ENCODE measurements at regions not wholly inside any gene's neighbourhood (a gene's known extent, or its start where the extent isn't known, plus 50 kb on each side); places are given as distances from the start of the nearest gene placed in this dataset.
"Not testable (repeated sequence)": the region's sequence is repeated elsewhere in the genome, so short reads cannot be mapped to it uniquely, and the experiment has no call there.

- no peaks in the 10 kb centered on the region for H3K4me1 Mint-ChIP-seq
- Histone ChIP-seq H3K9me3 (ENCODE audit: control insufficient read depth, insufficient read depth, low read length) (peaks cover 4% of the 10 kb centered on the region), H3K36me3 (ENCODE audit: control insufficient read depth, insufficient read depth, low read length) (no peaks in the 10 kb centered on the region), H3K27me3 (ENCODE audit: control insufficient read depth, insufficient read depth, low read length) (no peaks in the 10 kb centered on the region), H3K4me1 (ENCODE audit: control insufficient read depth, insufficient read depth, low read length) (no peaks in the 10 kb centered on the region), H3K27ac (ENCODE audit: low read length) (no peak overlapping the region), H3K4me3 (ENCODE audit: low read length) (no peak overlapping the region)
- H3K36me3 Mint-ChIP-seq, result no peaks in the 10 kb centered on the region
- H3K9me3 Mint-ChIP-seq, result peaks cover 7 to 9% of the 10 kb centered on the region in 2 donors
- TF ChIP-seq CTCF (IDR thresholded peaks at IDR 0.05), result no peak
- H3K27ac Mint-ChIP-seq, result no peak overlapping the region
- H3K4me3 Mint-ChIP-seq, result no peak overlapping the region
- 60% methylated on average over 1 of the region's 1 CpG for WGBS (ENCODE audit: insufficient coverage)
- no peaks in the 10 kb centered on the region for H3K27me3 Mint-ChIP-seq (ENCODE audit: low read depth in 2 of 2)
- no peak for ATAC-seq
- intact Hi-C loops (cut with micrococcal nuclease), result no loop called here
- DNase-seq, result no peak
Measured at GRCh38 chr6:121732641-121733040, 297.2 kb downstream of the GJA1 start.

DNA sequence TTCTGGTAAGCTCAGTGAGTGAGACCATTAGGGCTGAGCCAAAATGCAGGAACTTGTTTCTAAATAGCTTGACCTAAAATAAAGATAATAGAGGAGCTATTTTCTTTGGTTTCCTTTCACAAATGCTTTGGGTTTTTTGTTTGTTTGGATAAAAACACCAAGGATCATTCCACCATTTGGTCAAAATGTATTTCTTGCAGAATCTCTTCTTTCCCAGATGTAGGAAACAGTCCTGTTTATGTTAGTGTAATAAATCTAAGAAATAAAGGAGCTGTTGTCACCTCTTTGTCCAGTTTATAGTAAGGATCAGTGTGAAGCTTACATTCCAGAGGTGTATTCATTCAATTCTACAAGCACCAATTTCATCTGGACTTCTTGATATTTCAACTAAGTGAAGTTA, 297.8 kb downstream of the GJA1 start:
- H3K9me3 Mint-ChIP-seq, result peaks cover 9% of the 10 kb centered on the region in 2 donors
- no peaks in the 10 kb centered on the region for H3K4me1 Mint-ChIP-seq
- intact Hi-C loops (cut with micrococcal nuclease), result no loop called here
- H3K9me3 ChIP-seq (ENCODE audit: control insufficient read depth, insufficient read depth, low read length), result peaks cover 4% of the 10 kb centered on the region
- H3K36me3 ChIP-seq (ENCODE audit: control insufficient read depth, insufficient read depth, low read length), result no peaks in the 10 kb centered on the region
- H3K4me3 ChIP-seq (ENCODE audit: low read length), result no peak overlapping the region
- DNase-seq, result no peak
- H3K27me3 Mint-ChIP-seq (ENCODE audit: low read depth in 2 of 2), result no peaks in the 10 kb centered on the region
- TF ChIP-seq CTCF (IDR thresholded peaks at IDR 0.05), result no peak
- H3K4me1 ChIP-seq (ENCODE audit: control insufficient read depth, insufficient read depth, low read length), result no peaks in the 10 kb centered on the region
- H3K36me3 Mint-ChIP-seq, result no peaks in the 10 kb centered on the region
- H3K27ac Mint-ChIP-seq, result no peak overlapping the region
- H3K27ac ChIP-seq (ENCODE audit: low read length), result no peak overlapping the region
- H3K27me3 ChIP-seq (ENCODE audit: control insufficient read depth, insufficient read depth, low read length), result no peaks in the 10 kb centered on the region
- no peak for ATAC-seq
- H3K4me3 Mint-ChIP-seq, result no peak overlapping the region

GRCh38 chr6:121740188-121740587, 304.7 kb downstream of the GJA1 start:
- H3K4me3 Mint-ChIP-seq; H3K27me3 Mint-ChIP-seq (ENCODE audit: low read depth in 2 of 2); H3K4me1 ChIP-seq (ENCODE audit: control insufficient read depth, insufficient read depth, low read length); ATAC-seq; H3K4me1 Mint-ChIP-seq; H3K4me3 ChIP-seq (ENCODE audit: low read length); H3K27ac ChIP-seq (ENCODE audit: low read length); intact Hi-C loops (cut with micrococcal nuclease); H3K27ac Mint-ChIP-seq; H3K27me3 ChIP-seq (ENCODE audit: control insufficient read depth, insufficient read depth, low read length); H3K36me3 ChIP-seq (ENCODE audit: control insufficient read depth, insufficient read depth, low read length); DNase-seq; H3K9me3 ChIP-seq (ENCODE audit: control insufficient read depth, insufficient read depth, low read length); H3K36me3 Mint-ChIP-seq: not testable (repeated sequence)
- WGBS (ENCODE audit: insufficient coverage), result 87% methylated on average over 6 of the region's 6 CpGs
- H3K9me3 Mint-ChIP-seq, result peaks cover 10 to 11% of the 10 kb centered on the region in 2 donors

DNA sequence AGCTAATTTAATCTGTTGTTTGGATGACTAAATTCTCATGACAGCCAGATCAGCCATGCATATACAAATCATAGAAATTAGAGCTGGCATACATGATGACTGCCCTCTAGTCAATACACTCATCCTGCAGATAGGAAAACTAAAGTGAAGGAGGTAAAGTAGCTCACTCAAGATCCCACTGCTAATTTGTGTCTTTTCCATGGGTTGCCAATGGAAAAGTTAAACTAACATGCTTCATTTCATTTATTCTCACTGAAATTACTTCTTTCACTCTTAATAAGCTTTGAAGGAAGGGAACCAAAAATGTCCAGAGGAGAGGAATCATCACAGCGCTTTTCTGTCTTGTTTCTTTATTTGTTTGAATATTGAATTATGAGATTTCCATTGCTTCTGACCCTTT, 308.2 kb downstream of the GJA1 start:
- no peak overlapping the region for H3K27ac Mint-ChIP-seq
- Histone ChIP-seq H3K27ac (ENCODE audit: low read length) (no peak overlapping the region), H3K4me3 (ENCODE audit: low read length) (no peak overlapping the region), H3K36me3 (ENCODE audit: control insufficient read depth, insufficient read depth, low read length) (no peaks in the 10 kb centered on the region), H3K9me3 (ENCODE audit: control insufficient read depth, insufficient read depth, low read length) (no peaks in the 10 kb centered on the region), H3K4me1 (ENCODE audit: control insufficient read depth, insufficient read depth, low read length) (no peaks in the 10 kb centered on the region), H3K27me3 (ENCODE audit: control insufficient read depth, insufficient read depth, low read length) (no peaks in the 10 kb centered on the region)
- no peak overlapping the region for H3K4me3 Mint-ChIP-seq
- DNase-seq, result no peak
- no peaks in the 10 kb centered on the region for H3K36me3 Mint-ChIP-seq
- no peak for ATAC-seq
- no peak for TF ChIP-seq CTCF (IDR thresholded peaks at IDR 0.05)
- H3K27me3 Mint-ChIP-seq (ENCODE audit: low read depth in 2 of 2), result no peaks in the 10 kb centered on the region
- intact Hi-C loops (cut with micrococcal nuclease), result no loop called here
- WGBS (ENCODE audit: insufficient coverage), result no CpG with 5 or more reads among the region's 1 CpG
- H3K4me1 Mint-ChIP-seq, result no peaks in the 10 kb centered on the region
- peaks cover 2 to 5% of the 10 kb centered on the region in 2 donors for H3K9me3 Mint-ChIP-seq
